HEK293 (cell line): ENCODE measurements at regions not wholly inside any gene's neighbourhood (a gene's known extent, or its start where the extent isn't known, plus 50 kb on each side); places are given as distances from the start of the nearest gene placed in this dataset.

Experiments used
- CTCF ChIA-PET: fragments of 350-600 bp; formaldehyde crosslinking; extraction: SDS; loops from one replicate; lab custom pipeline; 2021; ENCODE audit warnings: antibody characterized with exemption; lab: Yijun Ruan, JAX
- POLR2A ChIA-PET: fragments of 300-600 bp; formaldehyde crosslinking; extraction: SDS; loops from one replicate; lab custom pipeline; 2020; ENCODE audit warnings: antibody characterized with exemption, inconsistent platforms; lab: Yijun Ruan, JAX
- H3K27ac ChIP-seq: fragments of 200-500 bp; sonication (Bioruptor generic); 2 replicates; pipeline ENCODE4 v1.5.1; 2014; ENCODE audit warnings: low read depth, low read length, control low read depth, inconsistent platforms; ENCODE audit errors: extremely low read depth
- H3K36me3 ChIP-seq, 2 experiments: fragments of 200-500 bp in 1 of 2; sonication (Bioruptor generic) in 1 of 2; 1 replicate in 1 of 2; 2 replicates in 1 of 2; pipeline ENCODE4 v1.5.1; 2014 to 2017; ENCODE audit warnings: inconsistent platforms in 2 of 2, low read length in 2 of 2; ENCODE audit not compliant: control insufficient read depth in 2 of 2, insufficient read depth in 1 of 2
- H3K4me1 ChIP-seq: fragments of 200-500 bp; sonication (Bioruptor generic); 2 replicates; pipeline ENCODE4 v1.5.1; 2014; ENCODE audit warnings: mild to moderate bottlenecking, low read length, inconsistent platforms; ENCODE audit not compliant: control insufficient read depth, insufficient read depth
- H3K4me3 ChIP-seq: 2 replicates; pipeline ENCODE4 v1.5.1; 2011; ENCODE audit warnings: low read depth, mild to moderate bottlenecking, control low read depth, low read length, moderate library complexity
- H3K9me3 ChIP-seq: fragments of 200-500 bp; sonication (Bioruptor generic); 2 replicates; pipeline ENCODE4 v1.5.1; 2014; ENCODE audit warnings: low read depth, low read length, inconsistent platforms; ENCODE audit not compliant: control insufficient read depth, insufficient read depth
- OVOL3 ChIP-seq: fragments of 450-650 bp; formaldehyde crosslinking; IDR thresholded peaks from 2 replicates; pipeline ENCODE4 v1.5.1; 2016; ENCODE audit warnings: missing biosample characterization, missing genetic modification characterization
- ZFP41 ChIP-seq: fragments of 450-650 bp; formaldehyde crosslinking; IDR thresholded peaks from 2 replicates; pipeline ENCODE4 v1.5.1; 2016; ENCODE audit warnings: missing biosample characterization, missing genetic modification characterization, borderline replicate concordance
- ZNF114 ChIP-seq: fragments of 450-650 bp; formaldehyde crosslinking; IDR thresholded peaks from 2 replicates; pipeline ENCODE4 v1.5.0; 2017; ENCODE audit warnings: missing biosample characterization, missing genetic modification characterization
- ZNF174 ChIP-seq: fragments of 450-650 bp; formaldehyde crosslinking; IDR thresholded peaks from 2 replicates; pipeline ENCODE4 v1.5.0; 2017; ENCODE audit warnings: missing biosample characterization, mild to moderate bottlenecking, missing genetic modification characterization
- ZNF23 ChIP-seq: fragments of 450-650 bp; formaldehyde crosslinking; IDR thresholded peaks from 2 replicates; pipeline ENCODE4 v1.5.1; 2016; ENCODE audit warnings: missing biosample characterization, missing genetic modification characterization, borderline replicate concordance
- ZNF248 ChIP-seq: fragments of 450-650 bp; formaldehyde crosslinking; IDR thresholded peaks from 2 replicates; pipeline ENCODE4 v1.5.1; 2017; ENCODE audit warnings: missing biosample characterization, missing genetic modification characterization
- ZNF426 ChIP-seq: fragments of 450-650 bp; formaldehyde crosslinking; IDR thresholded peaks from 2 replicates; pipeline ENCODE4 v1.5.1; 2017; ENCODE audit warnings: missing biosample characterization, missing genetic modification characterization, mild to moderate bottlenecking, inconsistent platforms, moderate library complexity
- ZNF529 ChIP-seq: fragments of 450-650 bp; formaldehyde crosslinking; IDR thresholded peaks from 2 replicates; pipeline ENCODE4 v1.5.1; 2017; ENCODE audit warnings: missing genetic modification characterization, missing biosample characterization; ENCODE audit not compliant: insufficient replicate concordance
- ZNF571 ChIP-seq: fragments of 450-650 bp; formaldehyde crosslinking; IDR thresholded peaks from 2 replicates; pipeline ENCODE4 v1.5.0; 2017; ENCODE audit warnings: missing biosample characterization, missing genetic modification characterization
- ZNF610 ChIP-seq: fragments of 450-650 bp; formaldehyde crosslinking; IDR thresholded peaks from 2 replicates; pipeline ENCODE4 v1.5.1; 2016; ENCODE audit warnings: missing biosample characterization, missing genetic modification characterization, borderline replicate concordance
- ZNF624 ChIP-seq: fragments of 450-650 bp; formaldehyde crosslinking; IDR thresholded peaks from 2 replicates; pipeline ENCODE4 v1.5.1; 2017; ENCODE audit warnings: missing biosample characterization, missing genetic modification characterization
- ZNF76 ChIP-seq: fragments of 450-650 bp; formaldehyde crosslinking; IDR thresholded peaks from 2 replicates; pipeline ENCODE4; 2016; ENCODE audit warnings: low read depth, missing biosample characterization, missing genetic modification characterization, borderline replicate concordance
- ZNF837 ChIP-seq: fragments of 450-650 bp; formaldehyde crosslinking; IDR thresholded peaks from 2 replicates; pipeline ENCODE4 v1.5.1; 2016; ENCODE audit warnings: missing biosample characterization, missing genetic modification characterization
- TF ChIP-seq, protein P1 (sequence below): fragments of 450-650 bp; formaldehyde crosslinking; IDR thresholded peaks from 2 replicates; pipeline ENCODE4 v1.5.1; 2016; ENCODE audit warnings: missing biosample characterization, missing genetic modification characterization, borderline replicate concordance
- TF ChIP-seq, protein P2 (sequence below): fragments of 450-650 bp; formaldehyde crosslinking; IDR thresholded peaks from 2 replicates; pipeline ENCODE4 v1.5.1; 2017; ENCODE audit warnings: missing biosample characterization, missing genetic modification characterization

DNA sequence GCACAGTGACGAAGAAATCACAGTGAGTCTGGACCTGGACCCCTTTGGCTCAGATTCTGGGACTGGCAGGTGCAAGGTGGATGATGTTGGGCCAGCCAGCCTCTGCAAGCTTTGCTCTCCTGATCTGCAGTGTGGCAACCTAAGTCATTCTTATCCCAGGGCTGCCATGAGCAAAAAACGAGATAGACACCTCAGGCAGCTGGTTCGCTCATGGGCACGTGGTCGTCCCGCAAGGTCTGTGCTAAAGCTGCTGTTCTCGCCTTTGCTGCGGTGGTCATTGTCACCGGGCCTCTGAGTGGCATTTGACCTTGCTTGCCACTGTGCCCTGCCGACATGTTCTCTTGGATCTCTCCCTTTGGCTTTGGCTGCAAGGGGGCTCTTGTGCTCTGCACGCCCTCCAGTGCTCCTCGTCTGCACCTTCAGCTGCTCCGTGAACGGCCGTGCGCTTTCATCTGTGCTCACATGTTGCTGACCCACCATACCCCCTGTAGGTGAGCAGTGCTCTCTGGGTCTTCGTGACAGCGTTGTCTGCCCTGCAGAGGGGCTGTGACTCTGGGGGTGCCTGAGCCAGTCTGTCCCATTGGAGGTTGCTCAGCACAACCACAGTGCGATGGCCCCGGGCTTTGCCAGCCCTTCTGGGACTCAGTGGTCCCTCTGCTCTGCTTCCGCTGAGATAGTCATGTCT, 317.0 kb downstream of the GLRX3 start (continued):
- TF ChIP-seq, protein P1, sequence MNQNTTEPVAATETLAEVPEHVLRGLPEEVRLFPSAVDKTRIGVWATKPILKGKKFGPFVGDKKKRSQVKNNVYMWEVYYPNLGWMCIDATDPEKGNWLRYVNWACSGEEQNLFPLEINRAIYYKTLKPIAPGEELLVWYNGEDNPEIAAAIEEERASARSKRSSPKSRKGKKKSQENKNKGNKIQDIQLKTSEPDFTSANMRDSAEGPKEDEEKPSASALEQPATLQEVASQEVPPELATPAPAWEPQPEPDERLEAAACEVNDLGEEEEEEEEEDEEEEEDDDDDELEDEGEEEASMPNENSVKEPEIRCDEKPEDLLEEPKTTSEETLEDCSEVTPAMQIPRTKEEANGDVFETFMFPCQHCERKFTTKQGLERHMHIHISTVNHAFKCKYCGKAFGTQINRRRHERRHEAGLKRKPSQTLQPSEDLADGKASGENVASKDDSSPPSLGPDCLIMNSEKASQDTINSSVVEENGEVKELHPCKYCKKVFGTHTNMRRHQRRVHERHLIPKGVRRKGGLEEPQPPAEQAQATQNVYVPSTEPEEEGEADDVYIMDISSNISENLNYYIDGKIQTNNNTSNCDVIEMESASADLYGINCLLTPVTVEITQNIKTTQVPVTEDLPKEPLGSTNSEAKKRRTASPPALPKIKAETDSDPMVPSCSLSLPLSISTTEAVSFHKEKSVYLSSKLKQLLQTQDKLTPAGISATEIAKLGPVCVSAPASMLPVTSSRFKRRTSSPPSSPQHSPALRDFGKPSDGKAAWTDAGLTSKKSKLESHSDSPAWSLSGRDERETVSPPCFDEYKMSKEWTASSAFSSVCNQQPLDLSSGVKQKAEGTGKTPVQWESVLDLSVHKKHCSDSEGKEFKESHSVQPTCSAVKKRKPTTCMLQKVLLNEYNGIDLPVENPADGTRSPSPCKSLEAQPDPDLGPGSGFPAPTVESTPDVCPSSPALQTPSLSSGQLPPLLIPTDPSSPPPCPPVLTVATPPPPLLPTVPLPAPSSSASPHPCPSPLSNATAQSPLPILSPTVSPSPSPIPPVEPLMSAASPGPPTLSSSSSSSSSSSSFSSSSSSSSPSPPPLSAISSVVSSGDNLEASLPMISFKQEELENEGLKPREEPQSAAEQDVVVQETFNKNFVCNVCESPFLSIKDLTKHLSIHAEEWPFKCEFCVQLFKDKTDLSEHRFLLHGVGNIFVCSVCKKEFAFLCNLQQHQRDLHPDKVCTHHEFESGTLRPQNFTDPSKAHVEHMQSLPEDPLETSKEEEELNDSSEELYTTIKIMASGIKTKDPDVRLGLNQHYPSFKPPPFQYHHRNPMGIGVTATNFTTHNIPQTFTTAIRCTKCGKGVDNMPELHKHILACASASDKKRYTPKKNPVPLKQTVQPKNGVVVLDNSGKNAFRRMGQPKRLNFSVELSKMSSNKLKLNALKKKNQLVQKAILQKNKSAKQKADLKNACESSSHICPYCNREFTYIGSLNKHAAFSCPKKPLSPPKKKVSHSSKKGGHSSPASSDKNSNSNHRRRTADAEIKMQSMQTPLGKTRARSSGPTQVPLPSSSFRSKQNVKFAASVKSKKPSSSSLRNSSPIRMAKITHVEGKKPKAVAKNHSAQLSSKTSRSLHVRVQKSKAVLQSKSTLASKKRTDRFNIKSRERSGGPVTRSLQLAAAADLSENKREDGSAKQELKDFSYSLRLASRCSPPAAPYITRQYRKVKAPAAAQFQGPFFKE (tag by site-specific recombination) = no peak
- TF ChIP-seq ZNF248 (tag by site-specific recombination) (no peak), ZNF624 (tag by site-specific recombination) (no peak)
- TF ChIP-seq, all 188 proteins: peak for 0

DNA sequence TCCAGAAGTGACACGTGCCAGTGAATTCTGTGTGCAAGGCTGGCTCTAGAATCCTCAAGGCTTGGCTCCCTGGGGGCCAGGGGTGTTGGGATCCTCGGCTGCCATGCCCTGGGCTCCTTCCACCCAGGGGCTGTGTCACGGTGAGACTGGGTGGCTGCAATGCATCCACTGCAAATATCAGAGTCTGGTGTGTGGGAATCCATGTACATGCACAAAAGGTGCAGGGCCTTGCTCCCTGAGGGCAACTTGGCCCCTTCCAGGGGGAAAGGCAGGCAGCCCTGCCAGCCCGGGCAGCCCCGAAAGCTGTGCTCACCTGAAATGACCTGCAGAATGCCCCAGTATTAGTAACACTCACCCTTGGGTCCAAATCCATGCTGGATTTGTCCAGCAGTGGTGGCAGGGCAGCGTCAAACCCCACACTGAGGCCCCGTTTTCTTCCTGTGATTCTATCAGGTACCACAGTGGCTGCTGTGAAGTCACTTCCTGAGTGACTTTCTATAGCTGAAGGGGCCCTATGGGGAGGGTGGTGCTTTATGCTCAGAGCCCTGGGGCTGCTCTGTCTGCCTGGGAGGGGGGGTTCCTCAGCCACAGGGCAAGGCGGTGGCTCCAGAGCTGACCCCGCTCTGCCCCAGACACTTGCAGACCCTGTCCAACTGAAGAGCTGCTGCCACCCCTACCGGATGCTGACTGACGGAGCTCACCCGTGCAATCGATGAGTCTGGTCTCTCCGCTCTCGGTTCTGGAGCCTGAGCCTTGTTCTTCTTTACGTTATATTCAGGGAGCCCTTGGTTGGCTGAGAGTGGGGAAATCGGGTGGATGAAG, 317.7 kb downstream of the GLRX3 start:
- Histone ChIP-seq H3K4me1 (no peaks in the 10 kb centered on the region), H3K9me3 (no peaks in the 10 kb centered on the region), H3K4me3 (no peak overlapping the region), H3K27ac (no peak overlapping the region), H3K36me3 (no peaks in the 10 kb centered on the region)
- TF ChIP-seq ZNF426 (tag by site-specific recombination) = no peak
- no peak for TF ChIP-seq ZNF76 (tag by site-specific recombination)
- no peak for TF ChIP-seq ZNF23 (tag by site-specific recombination)
- no peak for TF ChIP-seq ZNF571 (tag by site-specific recombination)
- TF ChIP-seq, protein P2, sequence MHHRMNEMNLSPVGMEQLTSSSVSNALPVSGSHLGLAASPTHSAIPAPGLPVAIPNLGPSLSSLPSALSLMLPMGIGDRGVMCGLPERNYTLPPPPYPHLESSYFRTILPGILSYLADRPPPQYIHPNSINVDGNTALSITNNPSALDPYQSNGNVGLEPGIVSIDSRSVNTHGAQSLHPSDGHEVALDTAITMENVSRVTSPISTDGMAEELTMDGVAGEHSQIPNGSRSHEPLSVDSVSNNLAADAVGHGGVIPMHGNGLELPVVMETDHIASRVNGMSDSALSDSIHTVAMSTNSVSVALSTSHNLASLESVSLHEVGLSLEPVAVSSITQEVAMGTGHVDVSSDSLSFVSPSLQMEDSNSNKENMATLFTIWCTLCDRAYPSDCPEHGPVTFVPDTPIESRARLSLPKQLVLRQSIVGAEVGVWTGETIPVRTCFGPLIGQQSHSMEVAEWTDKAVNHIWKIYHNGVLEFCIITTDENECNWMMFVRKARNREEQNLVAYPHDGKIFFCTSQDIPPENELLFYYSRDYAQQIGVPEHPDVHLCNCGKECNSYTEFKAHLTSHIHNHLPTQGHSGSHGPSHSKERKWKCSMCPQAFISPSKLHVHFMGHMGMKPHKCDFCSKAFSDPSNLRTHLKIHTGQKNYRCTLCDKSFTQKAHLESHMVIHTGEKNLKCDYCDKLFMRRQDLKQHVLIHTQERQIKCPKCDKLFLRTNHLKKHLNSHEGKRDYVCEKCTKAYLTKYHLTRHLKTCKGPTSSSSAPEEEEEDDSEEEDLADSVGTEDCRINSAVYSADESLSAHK (tag by site-specific recombination) = no peak
- no peak for TF ChIP-seq ZNF610 (tag by site-specific recombination)
- TF ChIP-seq ZNF114 (tag by site-specific recombination) = no peak
- TF ChIP-seq OVOL3 (tag by site-specific recombination) = no peak
- TF ChIP-seq ZFP41 (tag by site-specific recombination) = no peak
- TF ChIP-seq ZNF529 (tag by site-specific recombination) = no peak
- TF ChIP-seq ZNF837 (tag by site-specific recombination) = no peak
- TF ChIP-seq ZNF174 (tag by site-specific recombination) = no peak
- POLR2A ChIA-PET = no interaction called here
- CTCF ChIA-PET = no interaction called here
